ENCODE measurements at regions not wholly inside any gene's neighbourhood (a gene's known extent, or its start where the extent isn't known, plus 50 kb on each side); places are given as distances from the start of the nearest gene placed in this dataset.

DNA sequence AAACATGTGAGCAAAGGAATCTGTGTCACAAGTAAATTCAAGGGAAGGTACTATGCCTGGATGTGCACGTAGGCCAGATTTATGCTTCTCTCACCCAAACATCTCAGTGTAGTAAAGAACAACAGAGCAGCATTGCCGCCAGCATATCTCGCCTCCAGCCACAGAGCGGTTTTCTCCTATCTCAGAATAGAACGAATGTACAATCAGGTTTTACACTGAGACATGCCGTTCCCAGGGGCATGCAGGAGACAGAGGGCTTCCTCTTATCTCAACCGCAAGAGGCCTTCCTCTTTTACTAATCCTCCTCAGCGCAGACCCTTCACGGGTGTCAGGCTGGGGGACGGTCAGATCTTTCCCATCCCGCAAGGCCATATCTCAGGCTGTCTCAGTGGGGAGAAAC, 175.3 kb downstream of the RPIA start:
- no peak overlapping the region for H3K4me3 Mint-ChIP-seq
- no peak for DNase-seq
- no peaks in the 10 kb centered on the region for H3K9me3 ChIP-seq (ENCODE audit: control insufficient read depth, low read length)
- no peak overlapping the region for H3K27ac Mint-ChIP-seq
- H3K4me1 ChIP-seq (ENCODE audit: control insufficient read depth, insufficient read depth, low read length), result no peaks in the 10 kb centered on the region
- no peak overlapping the region for H3K4me3 ChIP-seq (ENCODE audit: low read length)
- no peak overlapping the region for H3K9ac ChIP-seq (ENCODE audit: extremely low read depth, low read length, poor library complexity, severe bottlenecking)
- no peaks in the 10 kb centered on the region for H3K4me1 Mint-ChIP-seq
- TF ChIP-seq, protein P1, sequence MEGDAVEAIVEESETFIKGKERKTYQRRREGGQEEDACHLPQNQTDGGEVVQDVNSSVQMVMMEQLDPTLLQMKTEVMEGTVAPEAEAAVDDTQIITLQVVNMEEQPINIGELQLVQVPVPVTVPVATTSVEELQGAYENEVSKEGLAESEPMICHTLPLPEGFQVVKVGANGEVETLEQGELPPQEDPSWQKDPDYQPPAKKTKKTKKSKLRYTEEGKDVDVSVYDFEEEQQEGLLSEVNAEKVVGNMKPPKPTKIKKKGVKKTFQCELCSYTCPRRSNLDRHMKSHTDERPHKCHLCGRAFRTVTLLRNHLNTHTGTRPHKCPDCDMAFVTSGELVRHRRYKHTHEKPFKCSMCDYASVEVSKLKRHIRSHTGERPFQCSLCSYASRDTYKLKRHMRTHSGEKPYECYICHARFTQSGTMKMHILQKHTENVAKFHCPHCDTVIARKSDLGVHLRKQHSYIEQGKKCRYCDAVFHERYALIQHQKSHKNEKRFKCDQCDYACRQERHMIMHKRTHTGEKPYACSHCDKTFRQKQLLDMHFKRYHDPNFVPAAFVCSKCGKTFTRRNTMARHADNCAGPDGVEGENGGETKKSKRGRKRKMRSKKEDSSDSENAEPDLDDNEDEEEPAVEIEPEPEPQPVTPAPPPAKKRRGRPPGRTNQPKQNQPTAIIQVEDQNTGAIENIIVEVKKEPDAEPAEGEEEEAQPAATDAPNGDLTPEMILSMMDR (conservative IDR thresholded peaks at IDR 0.05), result no peak
- H3K9me3 Mint-ChIP-seq, result peaks cover 51% of the 10 kb centered on the region
- no peak overlapping the region for H3K27ac ChIP-seq (ENCODE audit: low read depth, low read length)
- no peaks in the 10 kb centered on the region for H3K27me3 Mint-ChIP-seq (ENCODE audit: insufficient read depth)
- WGBS, 2 experiments (ENCODE audit: insufficient coverage in 1 of 2, insufficient read length in 1 of 2), result 91 to 97% methylated on average over 9 to 11 of the region's 11 CpGs
- H3K27me3 ChIP-seq (ENCODE audit: control insufficient read depth, insufficient read depth, low read length, poor library complexity, severe bottlenecking), result no peaks in the 10 kb centered on the region
- H3K36me3 ChIP-seq (ENCODE audit: control insufficient read depth, insufficient read depth, low read length), result no peaks in the 10 kb centered on the region
- no peaks in the 10 kb centered on the region for H3K36me3 Mint-ChIP-seq (ENCODE audit: low read depth)

DNA sequence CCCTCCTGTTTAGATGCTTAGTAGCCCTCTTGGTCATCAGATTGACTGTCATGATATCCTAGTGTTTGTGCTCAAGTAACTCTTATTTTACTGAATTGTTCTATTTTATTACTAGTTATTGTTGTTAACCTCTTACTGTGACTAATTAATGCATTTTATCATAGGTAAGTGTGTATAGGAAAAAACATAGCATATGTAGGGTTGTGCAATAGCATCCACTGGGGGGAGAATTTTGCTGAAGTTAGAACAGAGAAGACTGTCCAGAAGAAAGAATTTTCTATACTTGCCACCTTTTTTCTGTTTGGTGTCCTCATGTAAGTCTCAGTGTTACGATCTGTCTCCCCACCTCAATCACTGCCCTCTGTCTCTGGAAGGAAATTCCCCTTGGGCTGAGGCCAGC, 177.4 kb downstream of the RPIA start:
- no peaks in the 10 kb centered on the region for H3K4me1 Mint-ChIP-seq
- 71 to 93% methylated on average over 1 of the region's 1 CpG for WGBS, 2 experiments (ENCODE audit: insufficient coverage in 1 of 2, insufficient read length in 1 of 2)
- H3K4me3 Mint-ChIP-seq, result no peak overlapping the region
- Histone ChIP-seq H3K4me3 (ENCODE audit: low read length) (no peak overlapping the region), H3K27me3 (ENCODE audit: control insufficient read depth, insufficient read depth, low read length, poor library complexity, severe bottlenecking) (no peaks in the 10 kb centered on the region), H3K9me3 (ENCODE audit: control insufficient read depth, low read length) (no peaks in the 10 kb centered on the region), H3K9ac (ENCODE audit: extremely low read depth, low read length, poor library complexity, severe bottlenecking) (no peak overlapping the region), H3K4me1 (ENCODE audit: control insufficient read depth, insufficient read depth, low read length) (no peaks in the 10 kb centered on the region), H3K36me3 (ENCODE audit: control insufficient read depth, insufficient read depth, low read length) (no peaks in the 10 kb centered on the region), H3K27ac (ENCODE audit: low read depth, low read length) (no peak overlapping the region)
- TF ChIP-seq, protein P1 (conservative IDR thresholded peaks at IDR 0.05), result no peak
- no peak overlapping the region for H3K27ac Mint-ChIP-seq
- no peaks in the 10 kb centered on the region for H3K36me3 Mint-ChIP-seq (ENCODE audit: low read depth)
- H3K27me3 Mint-ChIP-seq (ENCODE audit: insufficient read depth), result no peaks in the 10 kb centered on the region
- peaks cover 39% of the 10 kb centered on the region for H3K9me3 Mint-ChIP-seq
- DNase-seq, result no peak

DNA sequence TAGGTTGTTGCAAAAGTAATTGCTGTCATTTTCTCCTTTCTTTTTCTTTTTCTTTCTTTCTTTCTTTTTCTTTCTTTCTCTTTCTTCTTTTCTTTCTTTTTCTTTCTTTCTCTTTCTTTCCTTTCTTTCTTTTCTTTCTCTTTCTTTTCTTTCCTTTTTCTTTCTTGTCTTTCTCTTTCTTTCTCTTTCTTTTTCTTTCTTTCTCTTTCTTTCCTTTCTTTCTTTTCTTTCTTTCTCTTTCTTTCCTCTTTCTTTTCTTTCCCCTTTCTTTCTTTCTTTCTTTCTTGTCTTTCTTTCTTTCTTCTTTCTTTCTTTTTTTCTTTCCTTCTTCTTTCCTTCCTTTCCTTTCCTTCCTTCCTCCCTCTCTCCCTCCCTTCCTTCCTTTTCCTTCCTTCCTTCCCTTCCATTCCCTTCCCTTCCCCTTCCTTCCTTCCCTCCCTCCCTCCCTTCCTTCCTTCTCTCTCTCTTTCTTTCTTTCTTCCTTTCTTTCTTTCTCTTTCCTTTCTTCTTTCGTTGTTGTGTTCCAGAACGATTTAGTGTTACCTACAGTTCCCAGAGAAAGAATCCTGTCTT, 178.9 kb downstream of the RPIA start:
- no peak overlapping the region for H3K4me3 ChIP-seq (ENCODE audit: low read length)
- no peaks in the 10 kb centered on the region for H3K9me3 ChIP-seq (ENCODE audit: control insufficient read depth, low read length)
- H3K27ac Mint-ChIP-seq, result no peak overlapping the region
- WGBS, 2 experiments (ENCODE audit: insufficient coverage in 1 of 2, insufficient read length in 1 of 2), result 77% methylated on average over 2 of the region's 2 CpGs; no CpG with 5 or more reads in 1 of the 2 experiments
- no peaks in the 10 kb centered on the region for H3K36me3 Mint-ChIP-seq (ENCODE audit: low read depth)
- no peaks in the 10 kb centered on the region for H3K27me3 ChIP-seq (ENCODE audit: control insufficient read depth, insufficient read depth, low read length, poor library complexity, severe bottlenecking)
- TF ChIP-seq, protein P1 (conservative IDR thresholded peaks at IDR 0.05), result no peak
- H3K27me3 Mint-ChIP-seq (ENCODE audit: insufficient read depth), result no peaks in the 10 kb centered on the region
- H3K4me1 ChIP-seq (ENCODE audit: control insufficient read depth, insufficient read depth, low read length), result no peaks in the 10 kb centered on the region
- no peaks in the 10 kb centered on the region for H3K4me1 Mint-ChIP-seq
- DNase-seq, result no peak
- H3K36me3 ChIP-seq (ENCODE audit: control insufficient read depth, insufficient read depth, low read length), result no peaks in the 10 kb centered on the region
- no peak overlapping the region for H3K9ac ChIP-seq (ENCODE audit: extremely low read depth, low read length, poor library complexity, severe bottlenecking)
- H3K4me3 Mint-ChIP-seq, result no peak overlapping the region
- H3K27ac ChIP-seq (ENCODE audit: low read depth, low read length), result no peak overlapping the region
- H3K9me3 Mint-ChIP-seq, result peaks cover 29% of the 10 kb centered on the region
